Ovary (tissue), 3 donors: ENCODE measurements at regions not wholly inside any gene's neighbourhood (a gene's known extent, or its start where the extent isn't known, plus 50 kb on each side); places are given as distances from the start of the nearest gene placed in this dataset.

Source experiments
- POLR2A ChIP-seq: fragments of 450-650 bp; IDR thresholded peaks from one replicate; pipeline ENCODE4 v1.6.1; 2017; ENCODE audit warnings: antibody characterized with exemption, mild to moderate bottlenecking, moderate library complexity
- TF ChIP-seq, protein P1 (sequence below), 3 donors: fragments of 450-650 bp in 2 of 3; fragments of 200-600 bp in 1 of 3; IDR thresholded peaks; one replicate each; pipeline versions ENCODE4 v1.5.1 to v1.8.0; 2016 to 2022; ENCODE audit warnings: antibody characterized with exemption in 3 of 3, mild to moderate bottlenecking in 1 of 3
- donor health status: DM: no; HTN: no; CAD: no.

GRCh38 chr10:34031400-34031799 lies 696.9 kb upstream of the NRP1 start:
- TF ChIP-seq, protein P1, sequence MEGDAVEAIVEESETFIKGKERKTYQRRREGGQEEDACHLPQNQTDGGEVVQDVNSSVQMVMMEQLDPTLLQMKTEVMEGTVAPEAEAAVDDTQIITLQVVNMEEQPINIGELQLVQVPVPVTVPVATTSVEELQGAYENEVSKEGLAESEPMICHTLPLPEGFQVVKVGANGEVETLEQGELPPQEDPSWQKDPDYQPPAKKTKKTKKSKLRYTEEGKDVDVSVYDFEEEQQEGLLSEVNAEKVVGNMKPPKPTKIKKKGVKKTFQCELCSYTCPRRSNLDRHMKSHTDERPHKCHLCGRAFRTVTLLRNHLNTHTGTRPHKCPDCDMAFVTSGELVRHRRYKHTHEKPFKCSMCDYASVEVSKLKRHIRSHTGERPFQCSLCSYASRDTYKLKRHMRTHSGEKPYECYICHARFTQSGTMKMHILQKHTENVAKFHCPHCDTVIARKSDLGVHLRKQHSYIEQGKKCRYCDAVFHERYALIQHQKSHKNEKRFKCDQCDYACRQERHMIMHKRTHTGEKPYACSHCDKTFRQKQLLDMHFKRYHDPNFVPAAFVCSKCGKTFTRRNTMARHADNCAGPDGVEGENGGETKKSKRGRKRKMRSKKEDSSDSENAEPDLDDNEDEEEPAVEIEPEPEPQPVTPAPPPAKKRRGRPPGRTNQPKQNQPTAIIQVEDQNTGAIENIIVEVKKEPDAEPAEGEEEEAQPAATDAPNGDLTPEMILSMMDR (IDR thresholded peaks at IDR 0.05) = no peak
- no peak for TF ChIP-seq POLR2A
